ENCODE measurements at regions not wholly inside any gene's neighbourhood (a gene's known extent, or its start where the extent isn't known, plus 50 kb on each side); places are given as distances from the start of the nearest gene placed in this dataset.

GRCh38 chr4:120317713-120318112, 251.1 kb upstream of the MAD2L1 start:
- H3K36me3 ChIP-seq (ENCODE audit: insufficient read depth, low read length), result no peaks in the 10 kb centered on the region
- TF ChIP-seq CTCF (conservative IDR thresholded peaks at IDR 0.05; ENCODE audit: low read length) (no peak), EZH2phosphoT487 (IDR thresholded peaks at IDR 0.05; ENCODE audit: borderline replicate concordance) (no peak)
- no peaks in the 10 kb centered on the region for H3K9me2 ChIP-seq (replicated peaks; ENCODE audit: low read depth, low read length)
- H2AFZ ChIP-seq (ENCODE audit: low read length), result no peak overlapping the region
- no peak overlapping the region for H3K4me2 ChIP-seq (ENCODE audit: low read depth, low read length, poor library complexity, severe bottlenecking)
- H3K9ac ChIP-seq (ENCODE audit: low read depth, low read length, poor library complexity, severe bottlenecking), result no peak overlapping the region
- H3K4me3 ChIP-seq (ENCODE audit: low read length, poor library complexity, severe bottlenecking), result no peak overlapping the region
- no peaks in the 10 kb centered on the region for H4K20me1 ChIP-seq (ENCODE audit: insufficient read depth, low read length, poor library complexity, severe bottlenecking)
- no peaks in the 10 kb centered on the region for H3F3A ChIP-seq (ENCODE audit: low read depth)
- H3K4me1 ChIP-seq (ENCODE audit: insufficient read depth, low read length, poor library complexity, severe bottlenecking), result no peaks in the 10 kb centered on the region
- H3K79me2 ChIP-seq (ENCODE audit: insufficient read depth, low read length), result no peaks in the 10 kb centered on the region
- H3K9me3 ChIP-seq (ENCODE audit: insufficient read depth, low read depth, low read length), result no peaks in the 10 kb centered on the region
- no peaks in the 10 kb centered on the region for H3K27me3 ChIP-seq (ENCODE audit: insufficient read depth, low read length, poor library complexity, severe bottlenecking)

- no peak for TF ChIP-seq EZH2phosphoT487 (IDR thresholded peaks at IDR 0.05; ENCODE audit: borderline replicate concordance)
- no peak for TF ChIP-seq CTCF (conservative IDR thresholded peaks at IDR 0.05; ENCODE audit: low read length)
- Histone ChIP-seq H3K9me2 (replicated peaks; ENCODE audit: low read depth, low read length) (no peaks in the 10 kb centered on the region), H3K9me3 (ENCODE audit: insufficient read depth, low read depth, low read length) (no peaks in the 10 kb centered on the region), H3K36me3 (ENCODE audit: insufficient read depth, low read length) (no peaks in the 10 kb centered on the region), H2AFZ (ENCODE audit: low read length) (no peak overlapping the region), H4K20me1 (ENCODE audit: insufficient read depth, low read length, poor library complexity, severe bottlenecking) (no peaks in the 10 kb centered on the region), H3K79me2 (ENCODE audit: insufficient read depth, low read length) (no peaks in the 10 kb centered on the region), H3K4me3 (ENCODE audit: low read length, poor library complexity, severe bottlenecking) (no peak overlapping the region), H3F3A (ENCODE audit: low read depth) (no peaks in the 10 kb centered on the region), H3K9ac (ENCODE audit: low read depth, low read length, poor library complexity, severe bottlenecking) (no peak overlapping the region), H3K4me2 (ENCODE audit: low read depth, low read length, poor library complexity, severe bottlenecking) (no peak overlapping the region), H3K27me3 (ENCODE audit: insufficient read depth, low read length, poor library complexity, severe bottlenecking) (no peaks in the 10 kb centered on the region), H3K4me1 (ENCODE audit: insufficient read depth, low read length, poor library complexity, severe bottlenecking) (no peaks in the 10 kb centered on the region)
Measured at GRCh38 chr4:120316416-120316815, 249.8 kb upstream of the MAD2L1 start.

- H3K9ac ChIP-seq (ENCODE audit: low read depth, low read length, poor library complexity, severe bottlenecking), result no peak overlapping the region
- no peaks in the 10 kb centered on the region for H3K27me3 ChIP-seq (ENCODE audit: insufficient read depth, low read length, poor library complexity, severe bottlenecking)
- no peak overlapping the region for H2AFZ ChIP-seq (ENCODE audit: low read length)
- no peaks in the 10 kb centered on the region for H3K9me3 ChIP-seq (ENCODE audit: insufficient read depth, low read depth, low read length)
- H3K36me3 ChIP-seq (ENCODE audit: insufficient read depth, low read length), result no peaks in the 10 kb centered on the region
- no peaks in the 10 kb centered on the region for H3K79me2 ChIP-seq (ENCODE audit: insufficient read depth, low read length)
- H4K20me1 ChIP-seq (ENCODE audit: insufficient read depth, low read length, poor library complexity, severe bottlenecking), result no peaks in the 10 kb centered on the region
- no peaks in the 10 kb centered on the region for H3K9me2 ChIP-seq (replicated peaks; ENCODE audit: low read depth, low read length)
- H3K4me1 ChIP-seq (ENCODE audit: insufficient read depth, low read length, poor library complexity, severe bottlenecking), result no peaks in the 10 kb centered on the region
- no peak overlapping the region for H3K4me2 ChIP-seq (ENCODE audit: low read depth, low read length, poor library complexity, severe bottlenecking)
- no peak overlapping the region for H3K4me3 ChIP-seq (ENCODE audit: low read length, poor library complexity, severe bottlenecking)
- H3F3A ChIP-seq (ENCODE audit: low read depth), result no peaks in the 10 kb centered on the region
- no peak for TF ChIP-seq EZH2phosphoT487 (IDR thresholded peaks at IDR 0.05; ENCODE audit: borderline replicate concordance)
- TF ChIP-seq CTCF (conservative IDR thresholded peaks at IDR 0.05; ENCODE audit: low read length), result no peak
Measured at GRCh38 chr4:120314969-120315368, 248.3 kb upstream of the MAD2L1 start.

Data from Loucy (cell line).